Endothelial cell of umbilical vein (primary cell): ENCODE measurements at regions not wholly inside any gene's neighbourhood (a gene's known extent, or its start where the extent isn't known, plus 50 kb on each side); places are given as distances from the start of the nearest gene placed in this dataset.

ENCODE experiments used
- EZH2 ChIP-seq: IDR thresholded peaks from 2 replicates; pipeline ENCODE4 v1.6.1; 2012; ENCODE audit warnings: borderline replicate concordance, low read depth, mild to moderate bottlenecking, moderate library complexity, low read length, inconsistent platforms; ENCODE audit not compliant: severe bottlenecking
- FOS ChIP-seq: IDR thresholded peaks from 2 replicates; pipeline ENCODE4 v1.6.1; 2011; ENCODE audit warnings: mild to moderate bottlenecking, low read length, moderate library complexity, borderline replicate concordance; ENCODE audit not compliant: insufficient read depth
- GATA2 ChIP-seq: IDR thresholded peaks from 2 replicates; pipeline ENCODE4 v1.7.0; 2011; ENCODE audit warnings: low read depth, mild to moderate bottlenecking, moderate library complexity, mixed read lengths, low read length; ENCODE audit not compliant: insufficient read length, insufficient read depth
- JUN ChIP-seq: IDR thresholded peaks from 2 replicates; pipeline ENCODE4 v1.6.1; 2011; ENCODE audit warnings: borderline replicate concordance, low read depth; ENCODE audit not compliant: insufficient read length, insufficient read depth
- MAX ChIP-seq: IDR thresholded peaks from 2 replicates; pipeline ENCODE4 v1.6.1; 2011; ENCODE audit not compliant: insufficient read depth, insufficient read length
- MYC ChIP-seq: IDR thresholded peaks from one replicate; pipeline ENCODE4 v1.6.1; 2011; ENCODE audit warnings: mild to moderate bottlenecking, low read depth, low read length
- POLR2A ChIP-seq: IDR thresholded peaks from 2 replicates; pipeline ENCODE4 v1.6.1; 2012; ENCODE audit warnings: low read depth, mild to moderate bottlenecking, control low read depth, low read length
- POLR2AphosphoS5 ChIP-seq: IDR thresholded peaks from 2 replicates; pipeline ENCODE4 v1.6.1; 2012; ENCODE audit warnings: low read depth, mild to moderate bottlenecking, control low read depth, low read length, moderate library complexity; ENCODE audit not compliant: insufficient read depth
- TF ChIP-seq, protein P1 (sequence below), 2 donors: IDR thresholded peaks; 1 replicate in 1 of 2; 2 replicates in 1 of 2; pipeline ENCODE4 v1.5.1; 2011; ENCODE audit warnings: low read length in 2 of 2, mild to moderate bottlenecking in 2 of 2, moderate library complexity in 2 of 2, control low read depth in 1 of 2, inconsistent platforms in 1 of 2, low read depth in 1 of 2; ENCODE audit not compliant: insufficient read depth in 1 of 2; ENCODE audit errors: extremely low read depth in 1 of 2

GRCh38 chr10:32189400-32190084 lies 133.3 kb upstream of the KIF5B start:
- no peak for TF ChIP-seq MYC
- TF ChIP-seq, protein P1, sequence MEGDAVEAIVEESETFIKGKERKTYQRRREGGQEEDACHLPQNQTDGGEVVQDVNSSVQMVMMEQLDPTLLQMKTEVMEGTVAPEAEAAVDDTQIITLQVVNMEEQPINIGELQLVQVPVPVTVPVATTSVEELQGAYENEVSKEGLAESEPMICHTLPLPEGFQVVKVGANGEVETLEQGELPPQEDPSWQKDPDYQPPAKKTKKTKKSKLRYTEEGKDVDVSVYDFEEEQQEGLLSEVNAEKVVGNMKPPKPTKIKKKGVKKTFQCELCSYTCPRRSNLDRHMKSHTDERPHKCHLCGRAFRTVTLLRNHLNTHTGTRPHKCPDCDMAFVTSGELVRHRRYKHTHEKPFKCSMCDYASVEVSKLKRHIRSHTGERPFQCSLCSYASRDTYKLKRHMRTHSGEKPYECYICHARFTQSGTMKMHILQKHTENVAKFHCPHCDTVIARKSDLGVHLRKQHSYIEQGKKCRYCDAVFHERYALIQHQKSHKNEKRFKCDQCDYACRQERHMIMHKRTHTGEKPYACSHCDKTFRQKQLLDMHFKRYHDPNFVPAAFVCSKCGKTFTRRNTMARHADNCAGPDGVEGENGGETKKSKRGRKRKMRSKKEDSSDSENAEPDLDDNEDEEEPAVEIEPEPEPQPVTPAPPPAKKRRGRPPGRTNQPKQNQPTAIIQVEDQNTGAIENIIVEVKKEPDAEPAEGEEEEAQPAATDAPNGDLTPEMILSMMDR (IDR thresholded peaks at IDR 0.05; ENCODE audit: extremely low read depth in 1 of 2, insufficient read depth in 1 of 2, low read depth in 1 of 2, low read length in 2 of 2), result peak in 1 of 2 donors; percentile 24
- no peak for TF ChIP-seq EZH2
- TF ChIP-seq POLR2AphosphoS5, result no peak
- TF ChIP-seq JUN, result no peak
- no peak for TF ChIP-seq FOS
- no peak for TF ChIP-seq POLR2A
- no peak for TF ChIP-seq MAX
- TF ChIP-seq GATA2, result peak; percentile 63
